Nucleus accumbens (tissue), 56 donors: ENCODE measurements at regions not wholly inside any gene's neighbourhood (a gene's known extent, or its start where the extent isn't known, plus 50 kb on each side); places are given as distances from the start of the nearest gene placed in this dataset.
"Not testable (repeated sequence)": the region's sequence is repeated elsewhere in the genome, so short reads cannot be mapped to it uniquely, and the experiment has no call there.

ENCODE experiments used
- DNase-seq, 56 donors: peaks; one replicate each; lab custom pipeline; 2025; lab: John Stamatoyannopoulos, UW

DNA sequence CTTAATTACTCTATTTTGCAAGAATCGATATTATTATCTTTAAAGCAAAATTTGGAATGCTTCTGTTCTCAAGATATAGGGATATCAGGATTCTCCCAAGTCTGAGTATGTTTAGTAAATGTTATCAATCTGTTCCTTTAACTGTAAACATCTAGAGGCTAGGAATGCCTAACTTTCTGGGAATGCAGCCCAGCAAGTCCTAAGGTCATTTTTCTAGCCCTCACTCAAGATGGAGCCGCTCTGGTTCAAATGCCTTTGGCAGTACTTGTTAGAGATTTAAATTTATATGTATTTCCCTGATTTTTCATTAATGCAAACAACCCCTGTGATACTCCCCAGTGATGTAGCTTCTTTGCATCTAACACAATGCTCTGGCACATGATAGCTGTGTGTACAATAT lies 623.8 kb upstream of the LCORL start:
- DNase-seq: no peak

DNA sequence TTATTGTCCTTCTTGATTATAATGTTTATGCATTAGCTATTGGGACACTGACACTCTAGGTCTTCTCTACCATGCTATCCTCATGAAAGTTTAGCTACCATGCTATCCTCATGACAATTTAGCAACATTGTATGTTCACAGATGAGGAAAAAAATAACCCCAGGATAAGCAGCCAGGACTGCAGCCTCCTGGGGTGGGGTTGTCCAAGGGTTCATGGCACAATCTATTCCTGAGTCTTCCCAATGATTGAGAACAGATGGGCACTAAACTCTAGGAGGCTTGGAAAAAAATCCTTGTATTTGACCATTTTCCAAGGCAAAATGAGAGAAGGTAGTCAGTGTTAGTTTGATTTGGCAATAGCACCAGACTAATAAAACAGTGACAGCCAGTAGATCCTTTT lies 619.8 kb upstream of the LCORL start:
- no peak for DNase-seq

DNA sequence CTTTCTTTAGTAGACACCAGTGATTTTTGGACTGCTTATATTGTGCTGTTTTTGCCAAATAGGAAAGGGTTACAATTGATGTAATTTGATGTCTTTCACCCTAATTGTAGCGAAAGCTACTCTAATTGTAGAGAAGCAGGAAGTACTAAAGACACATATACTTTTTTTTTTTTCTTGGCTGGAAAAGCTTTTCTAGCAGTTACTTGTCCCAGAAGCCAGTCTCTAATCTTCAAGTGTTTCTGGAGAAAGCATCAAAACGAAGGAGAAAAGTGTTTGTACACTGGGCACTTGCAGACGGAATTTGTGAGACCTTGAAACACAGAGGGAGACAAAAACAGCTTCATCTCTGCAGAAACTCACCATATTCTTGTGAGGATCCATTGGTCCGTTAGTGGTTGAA lies 616.5 kb upstream of the LCORL start:
- DNase-seq: no peak

DNA sequence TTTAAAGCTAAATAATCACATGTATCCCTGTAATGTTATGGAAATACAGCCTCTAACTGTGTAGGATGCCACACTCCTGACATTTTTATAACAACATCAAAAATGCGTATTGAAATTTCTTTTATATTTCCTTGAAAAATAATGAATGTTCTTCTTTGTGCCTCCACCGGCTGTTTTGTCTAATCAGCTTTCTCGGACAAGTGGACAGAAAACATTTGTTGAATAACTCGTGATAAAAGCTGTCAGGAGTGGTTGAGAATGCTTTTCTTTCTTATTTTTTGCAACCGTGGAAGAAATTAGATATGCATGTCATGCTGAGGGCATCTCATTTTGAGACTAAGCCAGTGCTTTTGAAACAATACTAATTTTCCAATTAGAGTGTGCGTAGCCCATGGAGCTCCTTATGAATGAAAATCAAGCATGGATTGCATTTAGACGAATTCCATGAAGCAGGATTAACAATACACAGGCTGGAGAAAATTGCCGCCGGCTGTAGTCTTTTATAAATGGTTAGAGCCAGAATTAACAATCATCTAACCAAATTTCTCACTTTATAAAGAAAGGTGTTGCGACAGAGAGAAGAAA lies 614.5 kb upstream of the LCORL start:
- no peak for DNase-seq

DNA sequence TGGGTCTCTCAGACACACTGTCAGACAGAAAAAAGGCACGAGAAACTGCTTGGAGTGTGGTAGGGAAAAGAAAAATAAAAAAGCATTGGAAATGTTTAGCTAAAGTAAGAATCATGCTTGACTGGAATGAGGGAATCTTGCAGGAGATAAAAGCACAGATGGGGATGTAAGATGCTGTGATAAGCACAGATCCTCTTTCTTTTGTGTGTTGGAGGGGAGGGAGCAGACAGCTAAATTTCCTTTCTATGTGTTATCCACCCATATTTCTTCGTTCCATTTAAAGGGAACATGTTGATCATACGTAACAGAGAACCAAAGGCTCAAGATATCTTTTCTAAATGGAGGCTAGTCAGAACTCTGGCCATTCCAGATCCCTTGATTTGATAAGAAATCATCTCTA lies 614.0 kb upstream of the LCORL start:
- DNase-seq: no peak

DNA sequence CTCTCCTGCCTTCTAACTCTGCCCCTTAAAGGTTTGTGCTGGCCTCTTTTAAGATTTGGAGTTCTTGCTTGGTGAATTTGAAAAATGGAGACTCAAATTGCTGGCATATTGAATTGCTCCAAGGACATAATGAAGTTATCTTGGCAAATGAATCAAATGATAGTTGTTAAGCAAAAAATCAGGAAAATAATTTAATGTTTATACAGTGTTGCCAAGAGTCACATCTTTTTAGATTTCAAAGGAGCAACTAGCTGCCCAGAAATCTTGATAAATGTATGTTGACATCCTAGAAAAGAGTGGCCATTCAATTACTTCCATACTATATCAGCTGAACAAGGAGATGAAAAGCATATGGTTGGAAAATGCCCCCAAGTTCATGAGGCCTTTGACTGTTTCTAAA lies 610.0 kb upstream of the LCORL start:
- no peak for DNase-seq

DNA sequence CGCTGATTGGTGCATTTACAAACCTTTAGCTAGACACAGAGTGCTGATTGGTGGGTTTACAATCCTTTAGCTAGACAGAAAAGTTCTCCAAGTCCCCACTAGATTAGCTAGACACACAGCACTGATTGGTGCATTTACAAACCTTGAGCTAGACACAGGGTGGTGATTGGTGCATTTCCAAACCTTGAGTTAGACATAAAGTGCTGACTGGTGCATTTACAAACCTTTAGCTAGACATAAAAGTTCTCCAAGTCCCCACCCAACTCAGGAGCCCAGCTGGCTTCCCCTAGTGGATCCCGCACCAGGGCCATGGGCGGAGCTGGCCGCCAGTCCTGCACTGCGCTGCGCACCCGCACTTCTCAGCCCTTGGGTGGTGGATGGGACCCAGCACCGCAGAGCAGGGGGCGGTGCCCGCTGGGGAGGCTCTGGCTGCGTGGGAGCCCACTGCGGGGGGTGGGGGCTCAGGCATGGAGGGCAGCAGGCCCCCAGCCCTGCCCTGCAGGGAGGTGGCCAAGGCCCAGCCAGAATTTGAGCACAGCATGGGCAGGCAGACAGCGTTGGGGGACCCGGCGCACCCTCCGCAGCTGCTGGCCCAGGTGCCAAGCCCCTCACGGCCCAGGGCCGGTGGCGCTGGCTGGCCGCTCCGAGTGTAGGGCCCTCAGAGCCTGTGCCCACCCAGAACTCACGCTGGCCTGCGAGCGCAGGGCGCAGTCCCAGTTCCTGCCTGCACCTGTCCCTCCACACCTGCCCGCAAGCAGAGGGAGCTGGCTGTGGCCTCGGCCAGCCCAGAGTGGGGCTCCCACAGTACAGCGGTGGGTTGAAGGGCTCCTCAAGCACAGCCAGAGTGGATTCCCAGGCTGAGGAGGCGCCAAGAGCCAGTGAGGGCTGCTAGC lies 608.9 kb upstream of the LCORL start:
- peak in 1 of 56 donors; percentile 0 for DNase-seq

DNA sequence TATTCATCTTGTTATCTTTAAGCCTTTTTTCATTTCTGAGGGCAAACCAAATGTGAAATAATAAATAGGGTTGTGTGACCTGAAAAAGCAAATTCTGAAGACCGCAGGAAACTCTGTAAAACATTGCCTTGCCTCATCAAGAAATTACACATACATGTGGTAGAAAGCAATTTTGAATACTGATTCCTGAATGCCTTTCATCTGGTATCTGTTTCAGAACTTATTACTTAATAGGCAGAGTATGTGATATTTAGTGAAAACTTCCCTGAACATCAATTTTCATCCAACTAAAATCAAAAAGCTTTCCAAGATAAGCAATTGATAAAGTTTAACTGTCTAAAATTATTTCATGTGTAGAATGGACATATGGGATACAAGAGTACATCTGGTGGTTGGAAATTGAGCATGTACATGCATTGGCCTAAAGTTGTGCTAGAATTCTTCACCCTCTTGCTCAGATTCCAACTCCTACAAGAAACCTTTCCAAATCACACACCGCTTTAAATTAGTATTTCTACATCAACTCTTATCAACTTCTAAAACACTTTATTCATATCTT lies 606.0 kb upstream of the LCORL start:
- DNase-seq: no peak

DNA sequence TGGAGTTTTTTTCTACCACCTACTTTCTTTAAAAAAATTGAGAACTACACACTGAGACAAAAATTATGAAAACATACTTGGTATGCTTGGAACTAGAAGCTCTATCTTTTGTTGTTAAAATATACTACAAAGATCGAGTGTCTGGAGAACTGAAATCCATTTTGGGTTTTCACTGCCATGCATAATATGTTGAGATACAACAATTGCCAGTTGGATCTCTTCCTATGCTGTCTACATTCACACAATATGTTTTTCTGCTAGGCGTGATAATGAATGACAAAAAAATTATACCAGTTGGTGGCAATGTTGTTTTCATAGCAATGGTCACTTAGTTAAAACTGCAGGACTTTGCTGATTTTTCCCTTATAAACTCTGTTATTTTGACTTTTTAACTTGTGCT lies 605.4 kb upstream of the LCORL start:
- DNase-seq: no peak

DNA sequence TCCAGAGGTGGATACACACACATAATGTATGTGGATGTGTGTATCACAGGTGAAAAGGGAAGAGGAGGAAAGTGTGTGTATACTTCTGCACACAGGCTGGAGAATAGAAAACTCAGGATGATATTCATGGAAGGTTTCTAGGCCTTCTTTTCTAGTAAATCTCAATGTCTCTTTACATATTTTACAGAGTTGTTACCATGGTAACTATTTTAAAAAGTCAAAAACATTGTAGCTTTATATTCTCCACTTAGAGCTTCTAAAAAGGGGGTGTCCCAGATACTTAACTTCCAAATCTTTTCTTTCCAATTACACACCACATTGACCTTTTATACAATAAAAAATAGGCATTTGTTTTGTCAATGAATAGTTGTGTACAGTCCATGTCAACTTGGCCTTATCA lies 604.8 kb upstream of the LCORL start:
- no peak for DNase-seq

DNA sequence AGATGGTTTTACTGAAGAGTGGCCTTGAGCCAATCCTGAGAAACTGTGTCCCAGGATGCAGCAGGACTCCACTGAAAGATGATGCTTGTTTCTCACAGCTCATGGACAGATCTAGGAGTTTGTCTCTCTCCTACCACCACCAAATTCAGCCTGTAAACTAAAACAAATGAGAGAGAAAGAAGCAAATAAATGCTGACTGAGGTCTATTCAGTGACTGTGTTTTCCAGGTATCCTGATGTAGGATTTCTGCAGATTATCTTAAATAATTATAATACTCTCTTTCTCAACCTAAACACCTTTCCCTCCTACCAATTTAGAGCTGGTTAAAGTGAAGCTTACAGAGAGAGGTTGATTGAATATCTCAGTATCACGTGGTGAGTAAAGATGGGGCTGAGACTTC lies 599.6 kb upstream of the LCORL start:
- no peak for DNase-seq

DNA sequence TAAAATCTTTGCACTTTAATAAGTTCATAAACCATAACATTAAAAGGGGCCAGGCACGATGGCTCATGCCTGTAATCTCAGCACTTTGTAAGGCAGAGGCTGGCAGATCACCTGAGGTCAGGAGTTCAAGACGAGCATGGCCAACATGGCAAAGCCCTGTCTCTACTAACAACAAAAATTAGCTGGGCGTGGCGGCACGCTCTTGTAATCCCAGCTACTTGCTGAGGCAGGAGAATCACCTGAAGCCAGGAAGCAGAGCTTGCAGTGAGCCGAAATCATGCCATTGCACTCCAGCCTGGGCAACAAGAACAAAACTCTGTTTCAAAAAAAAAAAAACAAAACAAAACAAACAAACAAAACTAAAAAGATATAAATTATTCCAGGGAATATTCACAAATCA lies 595.2 kb upstream of the LCORL start:
- DNase-seq: no peak

DNA sequence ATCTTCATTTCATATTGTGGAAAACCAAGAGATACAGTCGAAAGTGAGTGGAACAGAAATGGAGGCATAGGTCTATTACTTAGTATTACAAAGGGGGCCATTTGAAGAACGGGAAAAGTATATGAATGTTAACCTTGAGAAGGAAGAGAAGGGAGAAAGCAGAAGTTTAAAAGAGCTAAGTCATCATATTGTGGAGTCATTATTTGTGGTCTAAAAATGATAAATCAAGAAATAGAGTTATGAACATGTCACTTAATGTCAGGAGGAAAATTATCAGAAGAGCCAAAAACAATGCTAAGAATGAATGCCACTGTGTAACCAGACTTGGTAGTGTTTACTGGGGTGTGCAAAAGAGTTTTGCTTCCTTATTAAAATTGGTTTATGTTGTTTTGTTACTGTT lies 589.5 kb upstream of the LCORL start:
- no peak for DNase-seq

DNA sequence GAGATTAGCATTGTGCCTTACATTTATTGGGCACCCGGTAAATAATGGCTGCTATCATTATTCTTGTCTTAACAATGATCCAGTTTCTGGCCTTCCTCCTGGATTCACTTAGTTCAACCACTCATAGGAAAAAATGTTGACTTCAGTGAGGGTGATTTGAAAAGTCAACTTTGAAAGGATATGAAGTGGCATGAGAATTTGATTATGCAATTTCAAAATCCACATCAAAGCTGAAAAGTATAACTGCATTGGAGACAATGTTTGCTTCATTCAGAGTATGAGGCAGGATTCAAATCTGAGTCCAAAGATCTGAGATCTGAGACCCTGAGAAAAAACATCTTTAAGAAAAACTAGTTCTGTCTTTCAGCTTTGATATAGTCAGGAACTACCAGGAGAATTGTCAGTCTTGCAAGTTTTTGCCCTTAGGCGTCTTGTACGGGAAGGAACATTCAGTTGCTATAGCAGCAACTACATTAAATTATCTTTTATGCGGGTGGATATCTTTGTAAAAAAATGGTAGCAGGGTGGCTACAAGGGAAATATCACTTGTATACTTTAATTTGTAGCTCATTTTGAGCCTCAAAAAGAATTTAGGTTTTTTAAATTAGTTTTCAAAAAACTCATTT lies 587.5 kb upstream of the LCORL start:
- no peak for DNase-seq

DNA sequence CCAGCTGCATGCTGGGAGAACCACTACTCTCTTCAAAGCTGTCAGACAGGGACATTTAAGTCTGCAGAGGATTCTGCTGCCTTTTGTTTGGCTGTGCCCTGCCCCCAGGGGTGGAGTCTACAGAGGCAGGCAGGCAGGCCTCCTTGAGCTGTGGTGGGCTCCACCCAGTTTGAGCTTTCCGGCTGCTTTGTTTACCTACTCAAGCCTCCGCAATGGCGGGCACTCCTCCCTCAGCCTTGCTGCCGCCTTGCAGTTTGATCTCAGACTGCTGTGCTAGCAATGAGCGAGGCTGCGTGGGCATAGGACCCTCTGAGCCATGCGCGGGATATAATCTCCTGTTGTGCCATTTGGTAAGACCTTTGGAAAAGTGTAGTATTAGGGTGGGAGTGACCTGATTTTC lies 581.1 kb upstream of the LCORL start:
- not testable (repeated sequence) for DNase-seq

DNA sequence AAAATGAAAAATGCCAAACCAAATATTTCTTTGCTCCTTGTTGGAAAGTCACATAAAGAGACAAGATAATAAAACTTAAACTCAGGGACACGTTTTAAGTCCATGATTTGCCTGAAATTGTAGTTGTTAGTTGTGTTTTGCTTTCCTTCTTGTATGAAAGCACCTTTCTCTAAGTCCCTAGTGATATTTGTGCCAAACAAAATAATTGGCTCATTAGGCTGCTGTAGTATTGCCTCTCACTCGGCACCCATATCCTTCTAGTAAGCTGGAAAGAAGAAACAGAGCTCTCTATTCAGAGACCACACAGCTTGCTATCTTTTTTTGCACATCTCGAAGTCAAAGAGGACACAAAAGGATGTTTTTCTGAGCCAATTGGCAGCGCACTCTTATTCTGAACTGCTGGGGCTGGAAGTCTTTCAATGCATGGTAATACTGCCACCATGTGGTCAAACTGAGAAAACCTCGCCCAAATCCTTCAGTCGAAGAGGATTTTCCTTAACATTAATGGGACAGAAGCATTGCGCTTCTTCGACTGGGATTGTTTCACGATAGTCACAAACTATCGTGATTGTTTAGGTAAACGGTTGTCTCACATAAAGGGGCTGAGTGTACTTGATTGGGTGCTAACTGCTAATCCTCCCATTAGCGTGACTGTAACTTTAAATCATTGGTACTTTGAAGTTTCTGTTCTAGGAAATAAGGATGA lies 571.9 kb upstream of the LCORL start:
- peak in 50 of 56 donors; percentile 5 to 89 (median 60) for DNase-seq

DNA sequence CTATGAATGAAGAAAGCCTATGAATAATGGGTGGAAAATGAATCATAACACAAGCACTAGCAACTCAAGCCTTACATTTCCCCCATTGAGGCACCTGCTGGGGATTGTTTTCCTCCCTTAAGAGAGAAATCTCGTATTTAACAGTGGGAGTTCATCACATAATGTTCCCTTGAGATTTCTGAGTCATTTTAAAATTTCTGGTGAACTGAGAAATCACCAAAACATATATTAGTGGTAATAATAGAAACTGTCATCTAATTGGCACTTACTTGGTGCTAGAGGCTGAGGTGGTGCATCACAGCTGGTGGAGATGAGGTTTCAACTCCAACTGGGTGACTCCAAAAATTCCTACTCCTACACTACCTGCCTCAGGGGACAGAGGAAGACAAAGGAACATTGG lies 561.3 kb upstream of the LCORL start:
- DNase-seq: peak in 12 of 56 donors; percentile 0 to 73 (median 14)

DNA sequence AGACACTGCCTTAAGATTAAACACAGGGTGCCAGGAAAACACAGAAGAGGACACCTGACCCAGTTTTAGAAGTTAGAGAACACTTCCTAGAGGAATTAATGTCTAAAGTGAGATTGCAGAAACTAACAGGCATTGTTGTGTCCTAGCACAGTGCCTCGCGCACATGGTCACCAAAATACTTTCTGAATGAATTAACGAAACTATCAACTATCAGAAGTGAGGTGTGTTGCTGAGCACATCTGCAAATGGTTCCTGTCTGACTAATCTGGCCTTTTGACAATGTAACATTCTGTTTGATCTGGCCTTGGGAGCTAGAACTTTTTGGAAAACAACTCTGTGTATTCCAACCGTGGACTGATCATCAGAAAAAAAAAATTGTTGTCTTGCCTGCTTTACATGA lies 556.8 kb upstream of the LCORL start:
- DNase-seq: no peak

DNA sequence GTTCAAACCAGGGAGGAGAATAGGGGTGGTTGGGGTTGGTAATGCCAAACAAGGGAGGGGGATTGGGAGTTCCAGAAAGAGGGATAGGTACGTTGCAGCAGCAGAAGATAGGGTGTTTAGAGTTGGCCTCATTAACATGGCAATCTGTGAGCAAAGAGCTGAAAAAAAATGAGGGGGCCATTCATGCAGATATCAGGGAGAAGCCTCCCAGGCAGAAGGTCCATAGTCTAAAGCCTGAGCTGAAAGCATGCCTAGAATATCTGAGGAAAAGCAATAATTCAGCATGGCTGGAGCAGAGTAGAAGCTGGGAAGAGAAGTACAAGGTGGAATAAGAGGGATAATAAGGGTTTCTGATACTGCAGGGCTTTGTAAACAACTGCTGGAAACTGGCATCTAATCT lies 550.9 kb upstream of the LCORL start:
- no peak for DNase-seq

DNA sequence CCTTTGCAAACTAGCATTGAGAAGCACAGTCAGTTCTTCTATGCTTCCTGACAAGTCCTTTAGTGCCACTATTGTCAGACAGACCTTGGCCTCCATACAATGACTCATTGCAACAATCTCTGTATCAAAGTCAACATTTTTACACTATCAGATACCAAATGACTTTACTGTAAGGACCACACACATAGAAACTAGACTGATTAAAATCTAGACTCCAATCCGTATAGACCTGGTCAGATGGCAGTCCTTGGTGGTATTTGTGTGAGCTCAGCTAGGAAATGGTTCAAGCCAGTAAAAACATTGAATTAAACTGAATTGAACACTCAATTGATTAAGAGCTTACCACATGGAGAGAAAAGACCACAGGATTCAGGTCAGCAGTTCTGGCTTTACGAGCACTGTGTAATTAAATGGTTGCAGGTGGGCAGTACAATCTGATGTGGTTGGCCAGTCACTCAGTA lies 549.8 kb upstream of the LCORL start:
- no peak for DNase-seq

DNA sequence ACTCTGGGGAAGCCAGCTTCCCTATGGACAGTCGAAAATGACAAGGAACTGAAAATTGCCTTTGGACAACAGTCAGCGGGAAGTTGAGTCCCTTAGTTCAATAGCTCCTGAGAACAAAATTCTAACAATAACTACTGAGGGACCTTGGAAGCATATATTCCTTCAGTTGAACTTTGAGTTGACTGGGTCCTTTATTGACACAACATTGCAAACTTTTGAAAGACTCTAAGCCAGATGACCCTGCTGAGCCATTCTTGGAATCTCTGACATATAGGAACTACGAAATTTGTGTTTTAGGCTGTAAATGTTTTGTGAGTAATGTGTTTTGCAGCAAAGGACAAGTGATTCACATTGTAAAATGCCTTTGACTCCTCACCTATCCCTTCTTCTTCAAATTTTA lies 548.8 kb upstream of the LCORL start:
- no peak for DNase-seq
